ENCODE measurements at regions not wholly inside any gene's neighbourhood (a gene's known extent, or its start where the extent isn't known, plus 50 kb on each side); places are given as distances from the start of the nearest gene placed in this dataset.

DNA sequence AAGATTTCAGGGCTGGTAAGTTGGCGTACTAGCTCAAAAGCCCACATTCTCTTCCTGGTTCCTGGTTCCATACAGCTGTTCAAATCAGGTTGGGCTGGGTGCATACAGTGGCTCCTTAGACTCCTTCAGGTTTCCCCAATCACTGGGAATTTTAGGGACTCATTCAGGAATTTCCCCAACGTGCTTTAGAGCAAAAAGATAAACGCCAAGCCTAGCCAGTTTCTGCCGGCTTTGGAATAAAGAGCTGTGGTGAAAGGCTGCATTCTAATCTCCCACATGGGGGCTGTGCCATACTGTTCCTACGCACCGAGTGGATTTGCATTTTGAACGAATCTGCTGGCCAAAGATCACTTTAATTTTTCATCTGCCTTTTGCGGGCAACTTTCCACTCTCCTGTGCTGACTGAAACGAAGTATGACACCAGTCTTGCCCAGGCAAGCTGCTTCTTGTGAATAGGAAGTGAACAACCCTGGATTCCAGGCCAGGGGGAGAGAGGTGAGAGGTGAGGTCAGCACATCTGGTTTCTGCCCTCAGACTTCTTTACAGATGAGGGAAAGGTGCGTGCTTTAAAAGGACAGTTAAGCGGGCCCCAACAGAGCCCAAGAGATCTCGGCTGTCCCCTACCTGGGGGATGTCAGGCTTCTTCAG lies 184.2 kb upstream of the PDZRN3 start:
- TF ChIP-seq, protein P1, sequence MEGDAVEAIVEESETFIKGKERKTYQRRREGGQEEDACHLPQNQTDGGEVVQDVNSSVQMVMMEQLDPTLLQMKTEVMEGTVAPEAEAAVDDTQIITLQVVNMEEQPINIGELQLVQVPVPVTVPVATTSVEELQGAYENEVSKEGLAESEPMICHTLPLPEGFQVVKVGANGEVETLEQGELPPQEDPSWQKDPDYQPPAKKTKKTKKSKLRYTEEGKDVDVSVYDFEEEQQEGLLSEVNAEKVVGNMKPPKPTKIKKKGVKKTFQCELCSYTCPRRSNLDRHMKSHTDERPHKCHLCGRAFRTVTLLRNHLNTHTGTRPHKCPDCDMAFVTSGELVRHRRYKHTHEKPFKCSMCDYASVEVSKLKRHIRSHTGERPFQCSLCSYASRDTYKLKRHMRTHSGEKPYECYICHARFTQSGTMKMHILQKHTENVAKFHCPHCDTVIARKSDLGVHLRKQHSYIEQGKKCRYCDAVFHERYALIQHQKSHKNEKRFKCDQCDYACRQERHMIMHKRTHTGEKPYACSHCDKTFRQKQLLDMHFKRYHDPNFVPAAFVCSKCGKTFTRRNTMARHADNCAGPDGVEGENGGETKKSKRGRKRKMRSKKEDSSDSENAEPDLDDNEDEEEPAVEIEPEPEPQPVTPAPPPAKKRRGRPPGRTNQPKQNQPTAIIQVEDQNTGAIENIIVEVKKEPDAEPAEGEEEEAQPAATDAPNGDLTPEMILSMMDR (conservative IDR thresholded peaks at IDR 0.05) = no peak
- TF ChIP-seq ZFX (IDR thresholded peaks at IDR 0.05) = no peak

Data from C4-2B (cell line).